HEK293 (cell line): ENCODE measurements at regions not wholly inside any gene's neighbourhood (a gene's known extent, or its start where the extent isn't known, plus 50 kb on each side); places are given as distances from the start of the nearest gene placed in this dataset.

Source experiments
- CTCF ChIA-PET: fragments of 350-600 bp; formaldehyde crosslinking; extraction: SDS; loops from one replicate; lab custom pipeline; 2021; ENCODE audit warnings: antibody characterized with exemption; lab: Yijun Ruan, JAX
- POLR2A ChIA-PET: fragments of 300-600 bp; formaldehyde crosslinking; extraction: SDS; loops from one replicate; lab custom pipeline; 2020; ENCODE audit warnings: antibody characterized with exemption, inconsistent platforms; lab: Yijun Ruan, JAX
- H3K27ac ChIP-seq: fragments of 200-500 bp; sonication (Bioruptor generic); 2 replicates; pipeline ENCODE4 v1.5.1; 2014; ENCODE audit warnings: low read depth, low read length, control low read depth, inconsistent platforms; ENCODE audit errors: extremely low read depth
- H3K36me3 ChIP-seq, 2 experiments: fragments of 200-500 bp in 1 of 2; sonication (Bioruptor generic) in 1 of 2; 1 replicate in 1 of 2; 2 replicates in 1 of 2; pipeline ENCODE4 v1.5.1; 2014 to 2017; ENCODE audit warnings: inconsistent platforms in 2 of 2, low read length in 2 of 2; ENCODE audit not compliant: control insufficient read depth in 2 of 2, insufficient read depth in 1 of 2
- H3K4me1 ChIP-seq: fragments of 200-500 bp; sonication (Bioruptor generic); 2 replicates; pipeline ENCODE4 v1.5.1; 2014; ENCODE audit warnings: mild to moderate bottlenecking, low read length, inconsistent platforms; ENCODE audit not compliant: control insufficient read depth, insufficient read depth
- H3K4me3 ChIP-seq: 2 replicates; pipeline ENCODE4 v1.5.1; 2011; ENCODE audit warnings: low read depth, mild to moderate bottlenecking, control low read depth, low read length, moderate library complexity
- H3K9me3 ChIP-seq: fragments of 200-500 bp; sonication (Bioruptor generic); 2 replicates; pipeline ENCODE4 v1.5.1; 2014; ENCODE audit warnings: low read depth, low read length, inconsistent platforms; ENCODE audit not compliant: control insufficient read depth, insufficient read depth
- FEZF1 ChIP-seq: fragments of 450-650 bp; formaldehyde crosslinking; IDR thresholded peaks from 2 replicates; pipeline ENCODE4 v1.5.1; 2016; ENCODE audit warnings: missing biosample characterization, missing genetic modification characterization
- GLIS1 ChIP-seq: fragments of 450-650 bp; formaldehyde crosslinking; IDR thresholded peaks from 2 replicates; pipeline ENCODE4 v1.5.1; 2016; ENCODE audit warnings: missing biosample characterization, missing genetic modification characterization
- OSR2 ChIP-seq: fragments of 450-650 bp; formaldehyde crosslinking; IDR thresholded peaks from 2 replicates; pipeline ENCODE4 v1.5.1; 2016; ENCODE audit warnings: missing biosample characterization, missing genetic modification characterization
- SETDB1 ChIP-seq: IDR thresholded peaks from one replicate; pipeline ENCODE4 v1.6.1; 2017; ENCODE audit warnings: mild to moderate bottlenecking, low read length, moderate library complexity, mixed read lengths; ENCODE audit not compliant: insufficient read length
- ZFHX2 ChIP-seq: fragments of 450-650 bp; formaldehyde crosslinking; conservative IDR thresholded peaks from 2 replicates; pipeline ENCODE4 v1.5.1; 2016; ENCODE audit warnings: missing biosample characterization, missing genetic modification characterization
- ZNF221 ChIP-seq: fragments of 450-650 bp; formaldehyde crosslinking; IDR thresholded peaks from 2 replicates; pipeline ENCODE4 v1.5.1; 2017; ENCODE audit warnings: missing biosample characterization, missing genetic modification characterization, borderline replicate concordance
- ZNF404 ChIP-seq: fragments of 450-650 bp; formaldehyde crosslinking; IDR thresholded peaks from 2 replicates; pipeline ENCODE4 v1.5.1; 2017; ENCODE audit warnings: missing biosample characterization, missing genetic modification characterization
- ZNF585B ChIP-seq: fragments of 450-650 bp; formaldehyde crosslinking; IDR thresholded peaks from 2 replicates; pipeline ENCODE4 v1.5.1; 2016; ENCODE audit warnings: missing biosample characterization, missing genetic modification characterization
- ZNF654 ChIP-seq: fragments of 450-650 bp; formaldehyde crosslinking; IDR thresholded peaks from 2 replicates; pipeline ENCODE4 v1.5.1; 2016; ENCODE audit warnings: low read depth, missing biosample characterization, missing genetic modification characterization
- ZNF660 ChIP-seq: fragments of 450-650 bp; IDR thresholded peaks from 2 replicates; pipeline ENCODE4 v1.5.1; 2018; ENCODE audit warnings: missing biosample characterization, mild to moderate bottlenecking, missing genetic modification characterization
- ZNF76 ChIP-seq: fragments of 450-650 bp; formaldehyde crosslinking; IDR thresholded peaks from 2 replicates; pipeline ENCODE4; 2016; ENCODE audit warnings: low read depth, missing biosample characterization, missing genetic modification characterization, borderline replicate concordance
- TF ChIP-seq, protein P1 (sequence below): fragments of 450-650 bp; formaldehyde crosslinking; IDR thresholded peaks from 2 replicates; pipeline ENCODE4 v1.5.1; 2016; ENCODE audit warnings: missing biosample characterization, missing genetic modification characterization, borderline replicate concordance
- TF ChIP-seq, protein P2 (sequence below): fragments of 450-650 bp; formaldehyde crosslinking; IDR thresholded peaks from 2 replicates; pipeline ENCODE4 v1.5.1; 2016; ENCODE audit warnings: missing biosample characterization, missing genetic modification characterization
- TF ChIP-seq, protein P3 (sequence below): fragments of 450-650 bp; formaldehyde crosslinking; IDR thresholded peaks from 2 replicates; pipeline ENCODE4 v1.5.1; 2016; ENCODE audit warnings: missing biosample characterization, missing genetic modification characterization, borderline replicate concordance
- TF ChIP-seq, protein P4 (sequence below): fragments of 450-650 bp; formaldehyde crosslinking; IDR thresholded peaks from 2 replicates; pipeline ENCODE4 v1.5.1; 2017; ENCODE audit warnings: missing biosample characterization, missing genetic modification characterization
- TF ChIP-seq, protein P5 (sequence below): fragments of 450-650 bp; formaldehyde crosslinking; IDR thresholded peaks from 2 replicates; pipeline ENCODE4 v1.5.1; 2016; ENCODE audit warnings: missing biosample characterization, missing genetic modification characterization
- TF ChIP-seq, protein P6 (sequence below): fragments of 450-650 bp; formaldehyde crosslinking; IDR thresholded peaks from 2 replicates; pipeline ENCODE4 v1.5.1; 2016; ENCODE audit warnings: missing biosample characterization, missing genetic modification characterization

DNA sequence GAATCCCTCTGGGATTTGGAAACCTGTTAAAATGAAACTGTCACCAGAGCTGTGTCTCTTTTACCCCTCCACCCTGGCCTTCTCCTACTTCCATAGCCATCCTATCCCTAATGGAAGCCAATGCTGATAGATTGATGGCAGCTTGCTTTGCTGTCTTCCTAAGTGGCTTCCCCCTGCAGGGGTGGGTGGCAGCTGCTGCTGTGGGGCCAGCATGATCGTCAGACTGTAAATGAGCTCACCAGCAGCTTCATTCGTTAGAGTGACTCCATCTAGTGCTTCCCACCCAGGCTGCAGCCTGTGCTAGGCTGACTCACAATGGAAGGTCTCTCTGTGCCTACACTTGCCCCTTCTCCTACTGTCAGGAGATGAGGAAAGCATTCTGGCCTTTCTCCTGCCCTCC, 311.0 kb downstream of the BUD13 start:
- no peak overlapping the region; the same call in 1 of the 2 replicates for H3K27ac ChIP-seq
- no peak overlapping the region for H3K4me3 ChIP-seq
- H3K36me3 ChIP-seq = no peaks in the 10 kb centered on the region
- H3K9me3 ChIP-seq = no peaks in the 10 kb centered on the region
- POLR2A ChIA-PET = no interaction called here
- CTCF ChIA-PET = interaction anchor here (0.8 to 1.3 kb wide), 2 partner anchors 38 to 245 kb away, joined by 3 read pairs; no protein-coding TSS in a partner anchor
- H3K4me1 ChIP-seq = peaks cover 9% of the 10 kb centered on the region
- TF ChIP-seq, protein P1, sequence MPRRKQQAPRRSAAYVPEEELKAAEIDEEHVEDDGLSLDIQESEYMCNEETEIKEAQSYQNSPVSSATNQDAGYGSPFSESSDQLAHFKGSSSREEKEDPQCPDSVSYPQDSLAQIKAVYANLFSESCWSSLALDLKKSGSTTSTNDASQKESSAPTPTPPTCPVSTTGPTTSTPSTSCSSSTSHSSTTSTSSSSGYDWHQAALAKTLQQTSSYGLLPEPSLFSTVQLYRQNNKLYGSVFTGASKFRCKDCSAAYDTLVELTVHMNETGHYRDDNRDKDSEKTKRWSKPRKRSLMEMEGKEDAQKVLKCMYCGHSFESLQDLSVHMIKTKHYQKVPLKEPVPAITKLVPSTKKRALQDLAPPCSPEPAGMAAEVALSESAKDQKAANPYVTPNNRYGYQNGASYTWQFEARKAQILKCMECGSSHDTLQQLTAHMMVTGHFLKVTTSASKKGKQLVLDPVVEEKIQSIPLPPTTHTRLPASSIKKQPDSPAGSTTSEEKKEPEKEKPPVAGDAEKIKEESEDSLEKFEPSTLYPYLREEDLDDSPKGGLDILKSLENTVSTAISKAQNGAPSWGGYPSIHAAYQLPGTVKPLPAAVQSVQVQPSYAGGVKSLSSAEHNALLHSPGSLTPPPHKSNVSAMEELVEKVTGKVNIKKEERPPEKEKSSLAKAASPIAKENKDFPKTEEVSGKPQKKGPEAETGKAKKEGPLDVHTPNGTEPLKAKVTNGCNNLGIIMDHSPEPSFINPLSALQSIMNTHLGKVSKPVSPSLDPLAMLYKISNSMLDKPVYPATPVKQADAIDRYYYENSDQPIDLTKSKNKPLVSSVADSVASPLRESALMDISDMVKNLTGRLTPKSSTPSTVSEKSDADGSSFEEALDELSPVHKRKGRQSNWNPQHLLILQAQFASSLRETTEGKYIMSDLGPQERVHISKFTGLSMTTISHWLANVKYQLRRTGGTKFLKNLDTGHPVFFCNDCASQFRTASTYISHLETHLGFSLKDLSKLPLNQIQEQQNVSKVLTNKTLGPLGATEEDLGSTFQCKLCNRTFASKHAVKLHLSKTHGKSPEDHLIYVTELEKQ = no peak
- TF ChIP-seq SETDB1 (no peak), ZNF585B (tag by site-specific recombination) (no peak), ZNF654 (peak; percentile 23; the same call in 1 of the 2 replicates), ZNF660 (tag by site-specific recombination) (0 out of 2 replicates have a peak, but pooled peaks have one; percentile 41), ZNF76 (tag by site-specific recombination) (no peak), ZNF221 (no peak), GLIS1 (peak; percentile 66), ZNF404 (tag by site-specific recombination) (no peak), ZFHX2 (tag by site-specific recombination) (peak; percentile 50), OSR2 (tag by site-specific recombination) (peak; percentile 69), FEZF1 (peak; percentile 70; the same call in 1 of the 2 replicates)
- TF ChIP-seq, protein P2, sequence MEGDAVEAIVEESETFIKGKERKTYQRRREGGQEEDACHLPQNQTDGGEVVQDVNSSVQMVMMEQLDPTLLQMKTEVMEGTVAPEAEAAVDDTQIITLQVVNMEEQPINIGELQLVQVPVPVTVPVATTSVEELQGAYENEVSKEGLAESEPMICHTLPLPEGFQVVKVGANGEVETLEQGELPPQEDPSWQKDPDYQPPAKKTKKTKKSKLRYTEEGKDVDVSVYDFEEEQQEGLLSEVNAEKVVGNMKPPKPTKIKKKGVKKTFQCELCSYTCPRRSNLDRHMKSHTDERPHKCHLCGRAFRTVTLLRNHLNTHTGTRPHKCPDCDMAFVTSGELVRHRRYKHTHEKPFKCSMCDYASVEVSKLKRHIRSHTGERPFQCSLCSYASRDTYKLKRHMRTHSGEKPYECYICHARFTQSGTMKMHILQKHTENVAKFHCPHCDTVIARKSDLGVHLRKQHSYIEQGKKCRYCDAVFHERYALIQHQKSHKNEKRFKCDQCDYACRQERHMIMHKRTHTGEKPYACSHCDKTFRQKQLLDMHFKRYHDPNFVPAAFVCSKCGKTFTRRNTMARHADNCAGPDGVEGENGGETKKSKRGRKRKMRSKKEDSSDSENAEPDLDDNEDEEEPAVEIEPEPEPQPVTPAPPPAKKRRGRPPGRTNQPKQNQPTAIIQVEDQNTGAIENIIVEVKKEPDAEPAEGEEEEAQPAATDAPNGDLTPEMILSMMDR = 0 out of 2 replicates have a peak, but pooled peaks have one; percentile 9
- TF ChIP-seq, protein P3, sequence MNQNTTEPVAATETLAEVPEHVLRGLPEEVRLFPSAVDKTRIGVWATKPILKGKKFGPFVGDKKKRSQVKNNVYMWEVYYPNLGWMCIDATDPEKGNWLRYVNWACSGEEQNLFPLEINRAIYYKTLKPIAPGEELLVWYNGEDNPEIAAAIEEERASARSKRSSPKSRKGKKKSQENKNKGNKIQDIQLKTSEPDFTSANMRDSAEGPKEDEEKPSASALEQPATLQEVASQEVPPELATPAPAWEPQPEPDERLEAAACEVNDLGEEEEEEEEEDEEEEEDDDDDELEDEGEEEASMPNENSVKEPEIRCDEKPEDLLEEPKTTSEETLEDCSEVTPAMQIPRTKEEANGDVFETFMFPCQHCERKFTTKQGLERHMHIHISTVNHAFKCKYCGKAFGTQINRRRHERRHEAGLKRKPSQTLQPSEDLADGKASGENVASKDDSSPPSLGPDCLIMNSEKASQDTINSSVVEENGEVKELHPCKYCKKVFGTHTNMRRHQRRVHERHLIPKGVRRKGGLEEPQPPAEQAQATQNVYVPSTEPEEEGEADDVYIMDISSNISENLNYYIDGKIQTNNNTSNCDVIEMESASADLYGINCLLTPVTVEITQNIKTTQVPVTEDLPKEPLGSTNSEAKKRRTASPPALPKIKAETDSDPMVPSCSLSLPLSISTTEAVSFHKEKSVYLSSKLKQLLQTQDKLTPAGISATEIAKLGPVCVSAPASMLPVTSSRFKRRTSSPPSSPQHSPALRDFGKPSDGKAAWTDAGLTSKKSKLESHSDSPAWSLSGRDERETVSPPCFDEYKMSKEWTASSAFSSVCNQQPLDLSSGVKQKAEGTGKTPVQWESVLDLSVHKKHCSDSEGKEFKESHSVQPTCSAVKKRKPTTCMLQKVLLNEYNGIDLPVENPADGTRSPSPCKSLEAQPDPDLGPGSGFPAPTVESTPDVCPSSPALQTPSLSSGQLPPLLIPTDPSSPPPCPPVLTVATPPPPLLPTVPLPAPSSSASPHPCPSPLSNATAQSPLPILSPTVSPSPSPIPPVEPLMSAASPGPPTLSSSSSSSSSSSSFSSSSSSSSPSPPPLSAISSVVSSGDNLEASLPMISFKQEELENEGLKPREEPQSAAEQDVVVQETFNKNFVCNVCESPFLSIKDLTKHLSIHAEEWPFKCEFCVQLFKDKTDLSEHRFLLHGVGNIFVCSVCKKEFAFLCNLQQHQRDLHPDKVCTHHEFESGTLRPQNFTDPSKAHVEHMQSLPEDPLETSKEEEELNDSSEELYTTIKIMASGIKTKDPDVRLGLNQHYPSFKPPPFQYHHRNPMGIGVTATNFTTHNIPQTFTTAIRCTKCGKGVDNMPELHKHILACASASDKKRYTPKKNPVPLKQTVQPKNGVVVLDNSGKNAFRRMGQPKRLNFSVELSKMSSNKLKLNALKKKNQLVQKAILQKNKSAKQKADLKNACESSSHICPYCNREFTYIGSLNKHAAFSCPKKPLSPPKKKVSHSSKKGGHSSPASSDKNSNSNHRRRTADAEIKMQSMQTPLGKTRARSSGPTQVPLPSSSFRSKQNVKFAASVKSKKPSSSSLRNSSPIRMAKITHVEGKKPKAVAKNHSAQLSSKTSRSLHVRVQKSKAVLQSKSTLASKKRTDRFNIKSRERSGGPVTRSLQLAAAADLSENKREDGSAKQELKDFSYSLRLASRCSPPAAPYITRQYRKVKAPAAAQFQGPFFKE = no peak
- TF ChIP-seq, protein P4, sequence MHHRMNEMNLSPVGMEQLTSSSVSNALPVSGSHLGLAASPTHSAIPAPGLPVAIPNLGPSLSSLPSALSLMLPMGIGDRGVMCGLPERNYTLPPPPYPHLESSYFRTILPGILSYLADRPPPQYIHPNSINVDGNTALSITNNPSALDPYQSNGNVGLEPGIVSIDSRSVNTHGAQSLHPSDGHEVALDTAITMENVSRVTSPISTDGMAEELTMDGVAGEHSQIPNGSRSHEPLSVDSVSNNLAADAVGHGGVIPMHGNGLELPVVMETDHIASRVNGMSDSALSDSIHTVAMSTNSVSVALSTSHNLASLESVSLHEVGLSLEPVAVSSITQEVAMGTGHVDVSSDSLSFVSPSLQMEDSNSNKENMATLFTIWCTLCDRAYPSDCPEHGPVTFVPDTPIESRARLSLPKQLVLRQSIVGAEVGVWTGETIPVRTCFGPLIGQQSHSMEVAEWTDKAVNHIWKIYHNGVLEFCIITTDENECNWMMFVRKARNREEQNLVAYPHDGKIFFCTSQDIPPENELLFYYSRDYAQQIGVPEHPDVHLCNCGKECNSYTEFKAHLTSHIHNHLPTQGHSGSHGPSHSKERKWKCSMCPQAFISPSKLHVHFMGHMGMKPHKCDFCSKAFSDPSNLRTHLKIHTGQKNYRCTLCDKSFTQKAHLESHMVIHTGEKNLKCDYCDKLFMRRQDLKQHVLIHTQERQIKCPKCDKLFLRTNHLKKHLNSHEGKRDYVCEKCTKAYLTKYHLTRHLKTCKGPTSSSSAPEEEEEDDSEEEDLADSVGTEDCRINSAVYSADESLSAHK = peak; percentile 51; the same call in 1 of the 2 replicates
- TF ChIP-seq, protein P5, sequence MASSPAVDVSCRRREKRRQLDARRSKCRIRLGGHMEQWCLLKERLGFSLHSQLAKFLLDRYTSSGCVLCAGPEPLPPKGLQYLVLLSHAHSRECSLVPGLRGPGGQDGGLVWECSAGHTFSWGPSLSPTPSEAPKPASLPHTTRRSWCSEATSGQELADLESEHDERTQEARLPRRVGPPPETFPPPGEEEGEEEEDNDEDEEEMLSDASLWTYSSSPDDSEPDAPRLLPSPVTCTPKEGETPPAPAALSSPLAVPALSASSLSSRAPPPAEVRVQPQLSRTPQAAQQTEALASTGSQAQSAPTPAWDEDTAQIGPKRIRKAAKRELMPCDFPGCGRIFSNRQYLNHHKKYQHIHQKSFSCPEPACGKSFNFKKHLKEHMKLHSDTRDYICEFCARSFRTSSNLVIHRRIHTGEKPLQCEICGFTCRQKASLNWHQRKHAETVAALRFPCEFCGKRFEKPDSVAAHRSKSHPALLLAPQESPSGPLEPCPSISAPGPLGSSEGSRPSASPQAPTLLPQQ (tag by site-specific recombination) = peak; percentile 91
- TF ChIP-seq, protein P6, sequence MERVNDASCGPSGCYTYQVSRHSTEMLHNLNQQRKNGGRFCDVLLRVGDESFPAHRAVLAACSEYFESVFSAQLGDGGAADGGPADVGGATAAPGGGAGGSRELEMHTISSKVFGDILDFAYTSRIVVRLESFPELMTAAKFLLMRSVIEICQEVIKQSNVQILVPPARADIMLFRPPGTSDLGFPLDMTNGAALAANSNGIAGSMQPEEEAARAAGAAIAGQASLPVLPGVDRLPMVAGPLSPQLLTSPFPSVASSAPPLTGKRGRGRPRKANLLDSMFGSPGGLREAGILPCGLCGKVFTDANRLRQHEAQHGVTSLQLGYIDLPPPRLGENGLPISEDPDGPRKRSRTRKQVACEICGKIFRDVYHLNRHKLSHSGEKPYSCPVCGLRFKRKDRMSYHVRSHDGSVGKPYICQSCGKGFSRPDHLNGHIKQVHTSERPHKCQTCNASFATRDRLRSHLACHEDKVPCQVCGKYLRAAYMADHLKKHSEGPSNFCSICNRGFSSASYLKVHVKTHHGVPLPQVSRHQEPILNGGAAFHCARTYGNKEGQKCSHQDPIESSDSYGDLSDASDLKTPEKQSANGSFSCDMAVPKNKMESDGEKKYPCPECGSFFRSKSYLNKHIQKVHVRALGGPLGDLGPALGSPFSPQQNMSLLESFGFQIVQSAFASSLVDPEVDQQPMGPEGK (tag by site-specific recombination) = 0 out of 2 replicates have a peak, but pooled peaks have one; percentile 41
